ENCODE measurements at regions not wholly inside any gene's neighbourhood (a gene's known extent, or its start where the extent isn't known, plus 50 kb on each side); places are given as distances from the start of the nearest gene placed in this dataset.

DNA sequence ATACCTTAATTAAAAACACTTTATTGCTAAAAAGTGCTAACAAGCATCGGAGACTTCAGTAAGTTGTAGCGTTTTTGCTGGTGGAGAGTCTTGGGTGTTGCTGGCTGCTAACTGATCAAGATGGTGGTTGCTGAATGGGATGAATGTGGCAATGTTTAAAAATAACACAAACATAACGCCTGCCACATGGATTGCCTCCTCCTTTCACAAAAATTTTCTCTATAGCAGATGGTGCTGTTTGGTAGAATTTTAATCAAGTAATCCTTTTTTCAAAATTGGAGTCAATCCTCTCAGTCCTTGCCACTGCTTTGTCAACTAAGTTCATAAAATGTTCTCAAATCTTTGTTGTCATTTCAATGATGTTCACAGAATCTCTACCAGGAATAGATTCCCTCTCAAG lies 466.8 kb upstream of the TECRL start:
- no peak overlapping the region for H3K9ac ChIP-seq (ENCODE audit: low read length)
- H3K79me1 ChIP-seq (ENCODE audit: low read length), result no peaks in the 10 kb centered on the region
- no peak overlapping the region for H4K12ac ChIP-seq (ENCODE audit: low read depth, low read length)
- H3K9me3 ChIP-seq (ENCODE audit: insufficient read depth, low read depth, low read length), result no peaks in the 10 kb centered on the region
- no peak overlapping the region for H2AFZ ChIP-seq (ENCODE audit: insufficient read depth, low read length, poor library complexity)
- H3K18ac ChIP-seq (ENCODE audit: low read length), result no peak overlapping the region
- no peak overlapping the region for H4K91ac ChIP-seq (ENCODE audit: low read depth, low read length)
- H2BK120ac ChIP-seq (ENCODE audit: insufficient read depth, low read length, poor library complexity), result no peak overlapping the region
- H3K27me3 ChIP-seq (ENCODE audit: insufficient read depth, low read length), result no peaks in the 10 kb centered on the region
- H2AK5ac ChIP-seq (ENCODE audit: low read length), result no peak overlapping the region
- H3K14ac ChIP-seq (ENCODE audit: low read length), result no peak overlapping the region
- no CpG with 5 or more reads among the region's 3 CpGs for WGBS (ENCODE audit: extremely low coverage, insufficient coverage, insufficient read length)
- H3K36me3 ChIP-seq (ENCODE audit: control insufficient read depth in 1 of 2, insufficient read depth in 2 of 2, low read length in 2 of 2), result no peaks in the 10 kb centered on the region
- no peak overlapping the region for H3K4me2 ChIP-seq (ENCODE audit: low read length)
- no peak overlapping the region for H3K27ac ChIP-seq (ENCODE audit: low read depth, low read length)
- H2BK12ac ChIP-seq (ENCODE audit: low read length), result no peak overlapping the region
- H3K4ac ChIP-seq (ENCODE audit: low read depth, low read length), result no peak overlapping the region
- no peak overlapping the region for H3K4me3 ChIP-seq (ENCODE audit: low read depth, low read length)
- no peak overlapping the region for H4K8ac ChIP-seq (ENCODE audit: low read depth, low read length)
- H2BK5ac ChIP-seq (ENCODE audit: low read depth, low read length, poor library complexity), result no peak overlapping the region
- no peak for DNase-seq
- H3K4me1 ChIP-seq (ENCODE audit: control insufficient read depth in 1 of 2, insufficient read depth in 2 of 2, low read length in 2 of 2), result no peaks in the 10 kb centered on the region
- H3K79me2 ChIP-seq (ENCODE audit: control insufficient read depth, insufficient read depth, low read length, poor library complexity), result no peaks in the 10 kb centered on the region
- no peak overlapping the region for H3K23ac ChIP-seq (ENCODE audit: low read length)

DNA sequence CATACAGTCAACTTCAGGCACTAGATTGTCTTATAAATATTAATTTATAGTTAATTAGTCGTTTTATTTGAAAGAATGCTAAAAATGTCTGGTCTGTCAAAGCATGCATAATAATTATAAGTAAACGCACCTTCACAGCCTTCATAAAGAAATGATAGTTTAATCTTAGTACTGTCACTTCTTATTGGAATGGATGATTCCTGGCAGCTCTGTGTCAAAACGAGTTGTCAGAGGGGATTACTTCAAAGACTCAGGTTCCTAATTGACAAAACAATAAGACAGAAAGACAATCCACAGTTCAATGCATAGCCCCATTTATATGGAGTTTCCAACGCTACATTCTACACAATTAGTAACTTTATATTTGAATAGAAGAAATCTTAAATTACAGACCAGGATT lies 461.3 kb upstream of the TECRL start:
- no peak overlapping the region for H3K23ac ChIP-seq (ENCODE audit: low read length)
- H3K4me1 ChIP-seq (ENCODE audit: control insufficient read depth in 1 of 2, insufficient read depth in 2 of 2, low read length in 2 of 2), result no peaks in the 10 kb centered on the region
- no peaks in the 10 kb centered on the region for H3K79me1 ChIP-seq (ENCODE audit: low read length)
- H3K4ac ChIP-seq (ENCODE audit: low read depth, low read length), result no peak overlapping the region
- H3K9ac ChIP-seq (ENCODE audit: low read length), result no peak overlapping the region
- no peak overlapping the region for H2BK12ac ChIP-seq (ENCODE audit: low read length)
- H3K27ac ChIP-seq (ENCODE audit: low read depth, low read length), result no peak overlapping the region
- no peak overlapping the region for H4K91ac ChIP-seq (ENCODE audit: low read depth, low read length)
- no peaks in the 10 kb centered on the region for H3K27me3 ChIP-seq (ENCODE audit: insufficient read depth, low read length)
- H2AK5ac ChIP-seq (ENCODE audit: low read length), result no peak overlapping the region
- H3K36me3 ChIP-seq (ENCODE audit: control insufficient read depth in 1 of 2, insufficient read depth in 2 of 2, low read length in 2 of 2), result no peaks in the 10 kb centered on the region
- no peaks in the 10 kb centered on the region for H3K79me2 ChIP-seq (ENCODE audit: control insufficient read depth, insufficient read depth, low read length, poor library complexity)
- H2AFZ ChIP-seq (ENCODE audit: insufficient read depth, low read length, poor library complexity), result no peak overlapping the region
- no peak for DNase-seq
- H2BK5ac ChIP-seq (ENCODE audit: low read depth, low read length, poor library complexity), result no peak overlapping the region
- no peak overlapping the region for H2BK120ac ChIP-seq (ENCODE audit: insufficient read depth, low read length, poor library complexity)
- H3K4me3 ChIP-seq (ENCODE audit: low read depth, low read length), result no peak overlapping the region
- no peaks in the 10 kb centered on the region for H3K9me3 ChIP-seq (ENCODE audit: insufficient read depth, low read depth, low read length)
- H3K18ac ChIP-seq (ENCODE audit: low read length), result no peak overlapping the region
- no peak overlapping the region for H3K4me2 ChIP-seq (ENCODE audit: low read length)
- no CpG with 5 or more reads among the region's 4 CpGs for WGBS (ENCODE audit: extremely low coverage, insufficient coverage, insufficient read length)
- no peak overlapping the region for H4K12ac ChIP-seq (ENCODE audit: low read depth, low read length)
- no peak overlapping the region for H4K8ac ChIP-seq (ENCODE audit: low read depth, low read length)
- H3K14ac ChIP-seq (ENCODE audit: low read length), result no peak overlapping the region

DNA sequence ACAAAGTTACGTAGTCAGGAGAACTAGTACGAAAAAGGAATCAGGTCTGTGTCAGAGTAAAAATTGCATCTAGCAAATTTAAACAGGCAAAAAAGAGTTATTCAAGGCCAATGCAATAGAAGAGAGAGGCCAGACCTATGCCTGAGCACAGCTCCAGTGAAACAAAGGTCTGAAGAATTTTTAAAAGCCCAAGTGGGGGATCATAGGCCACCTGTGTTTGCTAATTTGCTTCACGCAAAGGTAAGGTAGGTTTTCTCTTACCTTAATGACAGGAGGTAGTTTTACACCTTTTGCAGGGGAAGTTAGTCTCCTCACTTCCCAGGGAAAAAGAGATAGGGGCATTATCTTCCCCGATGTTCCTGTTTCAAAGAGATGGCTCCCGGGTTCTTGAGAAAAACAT lies 448.6 kb upstream of the TECRL start:
- no peaks in the 10 kb centered on the region for H3K36me3 ChIP-seq (ENCODE audit: control insufficient read depth in 1 of 2, insufficient read depth in 2 of 2, low read length in 2 of 2)
- H2BK12ac ChIP-seq (ENCODE audit: low read length), result no peak overlapping the region
- no peak overlapping the region for H3K4ac ChIP-seq (ENCODE audit: low read depth, low read length)
- H3K18ac ChIP-seq (ENCODE audit: low read length), result no peak overlapping the region
- WGBS (ENCODE audit: extremely low coverage, insufficient coverage, insufficient read length), result no CpG with 5 or more reads among the region's 5 CpGs
- H3K79me1 ChIP-seq (ENCODE audit: low read length), result no peaks in the 10 kb centered on the region
- no peak overlapping the region for H3K14ac ChIP-seq (ENCODE audit: low read length)
- no peak overlapping the region for H3K23ac ChIP-seq (ENCODE audit: low read length)
- H2BK5ac ChIP-seq (ENCODE audit: low read depth, low read length, poor library complexity), result no peak overlapping the region
- no peaks in the 10 kb centered on the region for H3K4me1 ChIP-seq (ENCODE audit: control insufficient read depth in 1 of 2, insufficient read depth in 2 of 2, low read length in 2 of 2)
- no peak overlapping the region for H3K4me3 ChIP-seq (ENCODE audit: low read depth, low read length)
- no peaks in the 10 kb centered on the region for H3K27me3 ChIP-seq (ENCODE audit: insufficient read depth, low read length)
- H4K91ac ChIP-seq (ENCODE audit: low read depth, low read length), result no peak overlapping the region
- no peak overlapping the region for H4K12ac ChIP-seq (ENCODE audit: low read depth, low read length)
- H2BK120ac ChIP-seq (ENCODE audit: insufficient read depth, low read length, poor library complexity), result no peak overlapping the region
- H3K79me2 ChIP-seq (ENCODE audit: control insufficient read depth, insufficient read depth, low read length, poor library complexity), result no peaks in the 10 kb centered on the region
- no peak overlapping the region for H3K9ac ChIP-seq (ENCODE audit: low read length)
- H2AFZ ChIP-seq (ENCODE audit: insufficient read depth, low read length, poor library complexity), result no peak overlapping the region
- no peak overlapping the region for H4K8ac ChIP-seq (ENCODE audit: low read depth, low read length)
- no peak overlapping the region for H3K4me2 ChIP-seq (ENCODE audit: low read length)
- H2AK5ac ChIP-seq (ENCODE audit: low read length), result no peak overlapping the region
- H3K27ac ChIP-seq (ENCODE audit: low read depth, low read length), result no peak overlapping the region
- no peak for DNase-seq
- H3K9me3 ChIP-seq (ENCODE audit: insufficient read depth, low read depth, low read length), result peaks cover 2% of the 10 kb centered on the region

DNA sequence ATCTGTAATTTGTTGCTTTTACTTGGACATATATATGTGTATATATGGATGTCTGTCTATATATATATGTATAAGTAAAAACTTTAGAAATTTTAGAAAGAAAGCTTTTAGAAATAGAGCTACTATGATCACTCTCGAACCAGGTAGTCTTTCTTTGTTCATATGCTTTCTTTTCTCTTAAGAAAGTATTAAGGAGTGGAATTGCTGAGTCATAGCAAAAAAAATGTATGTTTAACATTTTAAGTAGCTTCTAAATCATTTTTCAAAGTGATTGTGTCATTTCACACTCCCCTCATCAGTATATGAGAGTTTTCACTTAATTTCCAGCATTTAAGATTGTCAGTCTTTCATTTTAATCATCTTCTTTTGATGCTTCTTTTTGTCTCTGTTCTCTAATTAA lies 447.9 kb upstream of the TECRL start:
- H3K4ac ChIP-seq (ENCODE audit: low read depth, low read length), result no peak overlapping the region
- H2AFZ ChIP-seq (ENCODE audit: insufficient read depth, low read length, poor library complexity), result no peak overlapping the region
- no peak overlapping the region for H3K23ac ChIP-seq (ENCODE audit: low read length)
- no peak overlapping the region for H4K8ac ChIP-seq (ENCODE audit: low read depth, low read length)
- no peak overlapping the region for H3K4me2 ChIP-seq (ENCODE audit: low read length)
- H3K9me3 ChIP-seq (ENCODE audit: insufficient read depth, low read depth, low read length), result peaks cover 2% of the 10 kb centered on the region
- H3K27ac ChIP-seq (ENCODE audit: low read depth, low read length), result no peak overlapping the region
- H2BK5ac ChIP-seq (ENCODE audit: low read depth, low read length, poor library complexity), result no peak overlapping the region
- H3K36me3 ChIP-seq (ENCODE audit: control insufficient read depth in 1 of 2, insufficient read depth in 2 of 2, low read length in 2 of 2), result no peaks in the 10 kb centered on the region
- H2BK12ac ChIP-seq (ENCODE audit: low read length), result no peak overlapping the region
- H3K4me1 ChIP-seq (ENCODE audit: control insufficient read depth in 1 of 2, insufficient read depth in 2 of 2, low read length in 2 of 2), result no peaks in the 10 kb centered on the region
- H4K91ac ChIP-seq (ENCODE audit: low read depth, low read length), result no peak overlapping the region
- H3K27me3 ChIP-seq (ENCODE audit: insufficient read depth, low read length), result no peaks in the 10 kb centered on the region
- no peaks in the 10 kb centered on the region for H3K79me1 ChIP-seq (ENCODE audit: low read length)
- H2AK5ac ChIP-seq (ENCODE audit: low read length), result no peak overlapping the region
- no peak overlapping the region for H2BK120ac ChIP-seq (ENCODE audit: insufficient read depth, low read length, poor library complexity)
- no peak for DNase-seq
- H4K12ac ChIP-seq (ENCODE audit: low read depth, low read length), result no peak overlapping the region
- no peak overlapping the region for H3K18ac ChIP-seq (ENCODE audit: low read length)
- H3K79me2 ChIP-seq (ENCODE audit: control insufficient read depth, insufficient read depth, low read length, poor library complexity), result no peaks in the 10 kb centered on the region
- H3K9ac ChIP-seq (ENCODE audit: low read length), result no peak overlapping the region
- no peak overlapping the region for H3K4me3 ChIP-seq (ENCODE audit: low read depth, low read length)
- no peak overlapping the region for H3K14ac ChIP-seq (ENCODE audit: low read length)
- no CpG with 5 or more reads among the region's 1 CpG for WGBS (ENCODE audit: extremely low coverage, insufficient coverage, insufficient read length)

DNA sequence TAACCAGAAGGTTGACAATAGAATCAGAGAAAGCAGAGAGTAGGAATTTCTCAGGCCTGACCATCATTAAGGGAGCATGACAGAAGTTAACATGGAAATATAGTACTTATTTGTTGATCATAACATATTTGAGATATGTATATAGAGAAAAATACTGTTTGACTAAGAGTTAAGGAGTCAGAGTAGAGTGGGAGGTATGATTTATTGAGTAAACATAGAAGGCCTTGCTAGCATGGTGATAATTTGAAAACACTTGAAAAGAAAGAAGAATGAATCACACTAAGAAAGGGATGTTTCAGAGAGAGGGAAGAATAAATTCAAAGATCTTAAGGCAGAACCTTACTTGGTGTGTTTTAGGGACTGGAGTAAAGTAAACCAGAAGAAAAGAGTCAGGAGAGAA lies 437.2 kb upstream of the TECRL start:
- H2BK5ac ChIP-seq (ENCODE audit: low read depth, low read length, poor library complexity), result no peak overlapping the region
- DNase-seq, result no peak
- H3K4me3 ChIP-seq (ENCODE audit: low read depth, low read length), result no peak overlapping the region
- no peaks in the 10 kb centered on the region for H3K79me2 ChIP-seq (ENCODE audit: control insufficient read depth, insufficient read depth, low read length, poor library complexity)
- no peak overlapping the region for H2AFZ ChIP-seq (ENCODE audit: insufficient read depth, low read length, poor library complexity)
- no peak overlapping the region for H3K18ac ChIP-seq (ENCODE audit: low read length)
- no peaks in the 10 kb centered on the region for H3K27me3 ChIP-seq (ENCODE audit: insufficient read depth, low read length)
- H2AK5ac ChIP-seq (ENCODE audit: low read length), result no peak overlapping the region
- no peak overlapping the region for H4K91ac ChIP-seq (ENCODE audit: low read depth, low read length)
- no peak overlapping the region for H4K12ac ChIP-seq (ENCODE audit: low read depth, low read length)
- H3K27ac ChIP-seq (ENCODE audit: low read depth, low read length), result no peak overlapping the region
- no peak overlapping the region for H3K4me2 ChIP-seq (ENCODE audit: low read length)
- H2BK12ac ChIP-seq (ENCODE audit: low read length), result no peak overlapping the region
- no peaks in the 10 kb centered on the region for H3K79me1 ChIP-seq (ENCODE audit: low read length)
- no peaks in the 10 kb centered on the region for H3K9me3 ChIP-seq (ENCODE audit: insufficient read depth, low read depth, low read length)
- H3K9ac ChIP-seq (ENCODE audit: low read length), result no peak overlapping the region
- no peak overlapping the region for H3K4ac ChIP-seq (ENCODE audit: low read depth, low read length)
- H3K23ac ChIP-seq (ENCODE audit: low read length), result no peak overlapping the region
- H3K36me3 ChIP-seq (ENCODE audit: control insufficient read depth in 1 of 2, insufficient read depth in 2 of 2, low read length in 2 of 2), result no peaks in the 10 kb centered on the region
- no peak overlapping the region for H4K8ac ChIP-seq (ENCODE audit: low read depth, low read length)
- no peaks in the 10 kb centered on the region for H3K4me1 ChIP-seq (ENCODE audit: control insufficient read depth in 1 of 2, insufficient read depth in 2 of 2, low read length in 2 of 2)
- H2BK120ac ChIP-seq (ENCODE audit: insufficient read depth, low read length, poor library complexity), result no peak overlapping the region
- H3K14ac ChIP-seq (ENCODE audit: low read length), result no peak overlapping the region
